ENCODE measurements at regions not wholly inside any gene's neighbourhood (a gene's known extent, or its start where the extent isn't known, plus 50 kb on each side); places are given as distances from the start of the nearest gene placed in this dataset.

DNA sequence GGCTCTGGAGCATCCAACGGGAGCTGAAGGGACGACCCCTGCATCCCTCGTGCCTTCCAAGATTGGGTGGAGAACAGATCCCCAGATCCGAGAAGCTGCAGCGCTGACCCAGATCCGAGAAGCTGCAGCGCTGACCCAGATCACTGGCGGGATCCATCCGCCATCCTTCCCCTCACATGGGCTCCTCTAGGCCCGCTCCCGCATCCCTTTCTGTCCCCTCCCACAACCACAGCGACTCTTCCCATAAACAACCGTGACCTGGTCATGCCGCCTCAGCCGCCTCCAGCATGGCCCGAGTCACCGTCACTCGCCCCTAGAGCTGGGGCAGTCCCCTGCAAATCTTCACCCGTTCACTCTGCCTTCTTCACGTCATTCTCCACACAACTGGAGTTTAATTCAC, 124.9 kb downstream of the UTP18 start:
- no peak overlapping the region for H3K4me3 ChIP-seq
- no peaks in the 10 kb centered on the region for H3K9me3 ChIP-seq
- peaks cover 8% of the 10 kb centered on the region for H3K27me3 ChIP-seq
- no peaks in the 10 kb centered on the region for H3K36me3 ChIP-seq
- TF ChIP-seq POLR2AphosphoS5 (IDR thresholded peaks at IDR 0.05) (no peak), POLR2A (IDR thresholded peaks at IDR 0.05) (no peak), CTCF (IDR thresholded peaks at IDR 0.05) (no peak), EP300 (IDR thresholded peaks at IDR 0.05) (no peak)
- H3K27ac ChIP-seq: no peak overlapping the region
- no peaks in the 10 kb centered on the region for H3K4me1 ChIP-seq
- no peak for ATAC-seq
- 85% methylated on average over 10 to 11 of the region's 20 CpGs for WGBS, 2 donors (ENCODE audit: low coverage in 1 of 2)

GRCh38 chr17:51387582-51387981, 127.2 kb downstream of the UTP18 start:
- Histone ChIP-seq H3K4me3 (no peak overlapping the region), H3K9me3 (no peaks in the 10 kb centered on the region), H3K36me3 (no peaks in the 10 kb centered on the region), H3K27me3 (peaks cover 16% of the 10 kb centered on the region), H3K27ac (no peak overlapping the region), H3K4me1 (no peaks in the 10 kb centered on the region)
- ATAC-seq: no peak
- TF ChIP-seq POLR2AphosphoS5 (IDR thresholded peaks at IDR 0.05) (no peak), EP300 (IDR thresholded peaks at IDR 0.05) (no peak), POLR2A (IDR thresholded peaks at IDR 0.05) (no peak), CTCF (IDR thresholded peaks at IDR 0.05) (no peak)
- 60 to 81% methylated on average over 2 to 3 of the region's 4 CpGs for WGBS, 2 donors (ENCODE audit: low coverage in 1 of 2)

DNA sequence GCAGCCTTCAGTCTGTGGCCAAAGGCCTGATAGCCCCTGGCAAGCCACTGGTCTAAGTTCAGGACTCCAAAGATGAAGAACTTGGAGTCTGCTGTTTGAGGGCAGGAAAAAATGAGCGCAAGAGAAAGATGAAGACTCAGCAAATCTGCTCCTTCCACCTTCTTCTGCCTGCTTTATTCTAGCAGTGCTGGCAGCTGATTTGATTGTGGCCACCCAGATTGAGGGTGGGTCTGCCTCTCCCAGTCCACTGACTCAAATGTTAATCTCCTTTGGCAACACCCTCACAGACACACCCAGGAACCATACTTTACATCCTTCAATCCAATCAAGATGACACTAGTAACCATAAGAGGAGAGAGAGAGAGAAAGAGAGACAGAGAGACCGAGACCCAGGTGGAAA, 127.6 kb downstream of the UTP18 start:
- Histone ChIP-seq H3K4me1 (no peaks in the 10 kb centered on the region), H3K27ac (no peak overlapping the region), H3K36me3 (no peaks in the 10 kb centered on the region), H3K27me3 (peaks cover 16% of the 10 kb centered on the region), H3K9me3 (no peaks in the 10 kb centered on the region), H3K4me3 (no peak overlapping the region)
- TF ChIP-seq CTCF (IDR thresholded peaks at IDR 0.05) (no peak), POLR2A (IDR thresholded peaks at IDR 0.05) (no peak), EP300 (IDR thresholded peaks at IDR 0.05) (no peak), POLR2AphosphoS5 (IDR thresholded peaks at IDR 0.05) (no peak)
- 75 to 100% methylated on average over 1 to 2 of the region's 2 CpGs for WGBS, 2 donors (ENCODE audit: low coverage in 1 of 2)
- ATAC-seq: no peak

DNA sequence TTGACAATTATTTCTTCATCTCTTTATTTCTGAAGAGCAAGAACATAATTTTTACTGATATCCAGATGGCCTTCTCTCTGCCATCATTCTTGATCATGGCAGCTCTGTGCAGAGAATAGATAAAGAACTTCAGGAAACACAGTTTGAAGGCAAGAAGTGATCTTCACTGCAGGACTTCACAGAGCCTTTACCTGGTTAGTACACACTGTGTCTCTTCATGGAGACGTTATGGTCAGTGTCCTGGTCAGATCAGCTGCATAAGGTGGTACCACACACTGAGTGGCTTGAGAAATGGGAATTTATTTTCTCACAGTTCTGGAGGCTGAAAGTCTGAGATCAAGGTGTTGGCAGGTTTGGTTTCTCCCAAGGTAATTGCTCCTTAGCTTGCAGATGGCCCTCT, 129.5 kb downstream of the UTP18 start:
- no peaks in the 10 kb centered on the region for H3K4me1 ChIP-seq
- TF ChIP-seq POLR2A (IDR thresholded peaks at IDR 0.05) (no peak), POLR2AphosphoS5 (IDR thresholded peaks at IDR 0.05) (no peak), CTCF (IDR thresholded peaks at IDR 0.05) (no peak), EP300 (IDR thresholded peaks at IDR 0.05) (no peak)
- peaks cover 16% of the 10 kb centered on the region for H3K27me3 ChIP-seq
- 86% methylated on average over 1 of the region's 1 CpG for WGBS, 2 donors (ENCODE audit: low coverage in 1 of 2)
- no peak for ATAC-seq
- no peaks in the 10 kb centered on the region for H3K36me3 ChIP-seq
- H3K4me3 ChIP-seq: no peak overlapping the region
- no peak overlapping the region for H3K27ac ChIP-seq
- no peaks in the 10 kb centered on the region for H3K9me3 ChIP-seq

DNA sequence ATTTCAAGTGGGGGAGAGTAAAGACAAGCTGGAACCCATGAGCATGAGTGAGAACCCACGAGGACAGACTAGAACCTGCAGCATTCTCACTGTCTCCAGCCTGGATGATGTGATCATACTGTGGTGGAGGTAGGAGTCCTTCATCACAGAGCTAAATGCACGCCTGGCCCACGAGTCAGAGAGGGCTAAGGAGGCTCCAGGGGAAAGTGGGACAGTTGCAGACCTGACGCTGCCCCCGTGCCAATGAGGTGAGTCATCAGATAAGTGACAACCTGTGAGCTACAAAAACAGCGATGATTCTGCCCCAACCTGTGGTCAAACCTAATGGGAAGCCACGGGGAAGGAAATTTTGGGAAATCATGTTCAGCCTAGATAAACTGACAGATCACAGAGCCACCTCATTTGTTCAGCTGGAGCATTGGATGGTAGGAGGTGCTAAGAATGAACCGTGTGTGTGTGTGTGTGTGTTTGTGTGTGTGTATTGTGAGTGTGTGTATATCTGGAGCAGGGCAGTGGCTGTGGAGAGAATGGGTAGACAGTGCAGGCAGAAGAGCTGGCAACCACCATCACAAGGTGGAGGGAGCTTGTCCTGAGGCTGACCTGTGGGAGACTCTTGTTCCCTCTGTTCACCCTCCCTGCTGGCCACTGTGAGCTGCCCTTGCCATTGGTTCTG, 131.8 kb downstream of the UTP18 start:
- TF ChIP-seq POLR2AphosphoS5 (IDR thresholded peaks at IDR 0.05) (no peak), EP300 (IDR thresholded peaks at IDR 0.05) (no peak), POLR2A (IDR thresholded peaks at IDR 0.05) (no peak), CTCF (IDR thresholded peaks at IDR 0.05) (no peak)
- Histone ChIP-seq H3K4me3 (no peak overlapping the region), H3K27me3 (peaks cover 16% of the 10 kb centered on the region), H3K9me3 (no peaks in the 10 kb centered on the region), H3K36me3 (no peaks in the 10 kb centered on the region), H3K4me1 (no peaks in the 10 kb centered on the region), H3K27ac (no peak overlapping the region)
- 63 to 66% methylated on average over 3 to 5 of the region's 8 CpGs for WGBS, 2 donors (ENCODE audit: low coverage in 1 of 2)
- ATAC-seq: no peak
